Right renal pelvis (tissue), 4 donors: ENCODE measurements at regions not wholly inside any gene's neighbourhood (a gene's known extent, or its start where the extent isn't known, plus 50 kb on each side); places are given as distances from the start of the nearest gene placed in this dataset.
"Not testable (repeated sequence)": the region's sequence is repeated elsewhere in the genome, so short reads cannot be mapped to it uniquely, and the experiment has no call there.

Experiments
- DNase-seq, 4 donors: peaks; one replicate each; pipeline ENCODE4 v3.0.0-alpha.2; 2013; ENCODE audit warnings: low read depth in 4 of 4, low spot score in 3 of 4, missing footprints in 1 of 4

DNA sequence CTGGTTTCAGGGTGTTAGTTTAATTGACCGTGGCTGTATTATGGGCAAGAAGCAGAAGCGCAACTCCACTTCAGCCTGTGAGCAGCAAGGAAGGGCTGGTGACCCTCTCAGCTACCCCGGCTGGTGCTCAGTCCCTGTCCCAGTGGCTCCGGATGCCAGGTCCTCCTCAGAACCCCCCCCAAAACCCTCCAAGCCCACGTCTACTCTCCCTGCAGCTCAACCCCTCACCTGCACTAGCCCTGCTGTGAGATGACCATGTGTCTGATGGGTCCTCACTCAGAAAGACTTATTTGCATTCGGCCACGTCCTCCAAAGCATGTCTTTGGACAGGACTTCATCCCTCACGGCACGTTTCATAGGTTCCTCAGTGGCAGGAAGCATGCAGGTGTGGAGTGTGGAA is 119.7 kb upstream of the ALKAL2 start:
- DNase-seq: no peak

DNA sequence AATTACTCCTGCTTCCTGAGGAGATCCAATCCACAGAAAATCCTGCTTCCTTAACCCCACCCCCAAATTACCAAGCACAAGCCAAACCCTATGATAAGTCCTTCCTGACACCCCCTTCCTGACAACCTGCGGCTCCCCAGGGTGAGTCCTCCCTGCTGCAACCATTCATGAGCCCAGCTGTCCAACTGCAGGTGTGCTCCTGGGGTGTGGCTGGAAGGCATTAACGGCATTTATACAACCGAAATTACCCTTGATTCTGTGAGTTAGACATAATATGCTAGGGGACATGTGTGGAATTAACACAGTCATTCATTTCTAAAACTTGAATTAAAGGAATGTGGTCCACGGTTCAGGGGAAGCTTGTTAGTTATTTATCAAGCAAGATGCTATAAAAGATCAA is 119.0 kb upstream of the ALKAL2 start:
- no peak for DNase-seq

DNA sequence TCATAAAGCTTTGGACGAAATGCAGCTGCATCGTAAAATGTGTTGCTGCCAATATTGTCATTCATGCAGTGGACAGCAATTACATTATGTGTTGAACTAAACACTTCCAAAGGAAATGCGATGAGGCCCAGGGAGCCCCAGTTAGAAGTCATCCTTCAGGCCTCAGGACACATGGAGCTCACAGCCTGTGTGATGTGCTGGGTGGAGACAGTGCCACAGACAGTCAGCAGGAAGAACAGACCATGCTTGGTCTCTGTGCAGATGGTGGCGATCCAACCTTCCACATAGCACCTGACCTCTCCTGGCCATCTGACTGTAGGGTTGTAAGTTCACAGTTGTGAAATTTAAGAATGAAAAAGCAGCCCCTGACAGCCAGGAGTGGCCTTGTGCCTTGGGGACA is 118.3 kb upstream of the ALKAL2 start:
- no peak for DNase-seq

DNA sequence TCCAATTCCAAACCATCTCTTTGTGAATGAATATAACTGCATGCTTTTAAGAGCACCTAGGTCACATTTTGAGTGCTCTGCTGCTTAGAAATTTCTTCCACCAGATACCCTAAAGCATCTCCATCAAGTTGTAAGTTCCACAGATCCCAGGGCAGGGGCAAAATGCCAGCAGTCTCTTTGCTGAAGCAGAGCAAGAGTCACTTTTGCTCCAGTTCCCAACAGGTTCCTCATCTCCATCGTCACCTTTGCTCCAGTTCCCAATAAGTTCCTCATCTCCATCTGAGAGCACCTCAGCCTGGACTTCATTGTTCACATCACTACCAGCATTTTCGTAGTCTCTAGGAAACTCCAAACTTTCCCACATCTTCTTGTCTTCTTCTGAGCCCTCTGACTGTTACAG is 116.7 kb upstream of the ALKAL2 start:
- DNase-seq: no peak

DNA sequence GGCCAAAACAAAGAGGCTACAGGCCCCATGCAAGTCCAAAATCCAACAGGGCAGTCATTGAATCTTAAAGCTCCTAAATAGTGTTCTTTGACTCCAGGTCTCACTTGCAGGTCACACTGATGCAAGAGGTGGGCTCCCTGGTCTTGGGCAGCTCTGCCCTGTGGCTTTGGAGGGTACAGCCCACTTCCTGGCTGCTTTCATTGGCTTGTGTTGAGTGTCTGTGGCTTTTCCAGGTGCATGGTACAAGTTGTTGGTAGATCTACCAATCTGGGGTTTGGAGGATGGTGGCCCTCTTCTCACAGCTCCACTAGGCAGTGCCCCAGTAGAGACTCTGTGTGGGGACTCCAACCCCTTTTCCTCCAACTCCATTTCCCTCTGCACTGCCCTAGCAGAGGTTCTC is 115.8 kb upstream of the ALKAL2 start:
- DNase-seq: no peak

DNA sequence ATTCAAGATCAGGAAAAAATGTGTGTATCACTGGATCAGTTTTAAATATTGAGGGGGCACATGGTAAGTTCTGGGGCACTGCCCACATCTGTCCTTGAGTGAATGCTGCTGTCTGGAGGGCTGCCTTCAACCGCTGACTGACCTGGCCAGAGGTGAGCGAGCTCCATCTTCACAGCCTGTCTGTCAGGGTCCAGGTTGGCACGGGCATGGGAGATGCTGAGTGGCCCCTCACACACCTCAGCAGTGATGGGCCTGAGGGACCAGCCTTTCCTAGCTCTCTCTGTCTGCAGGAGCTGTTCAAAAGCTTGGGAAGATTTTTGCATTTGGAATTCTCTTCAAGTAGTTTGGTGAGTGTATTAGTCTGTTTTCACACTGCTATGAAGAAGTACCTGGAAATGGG is 114.8 kb upstream of the ALKAL2 start:
- DNase-seq: no peak

DNA sequence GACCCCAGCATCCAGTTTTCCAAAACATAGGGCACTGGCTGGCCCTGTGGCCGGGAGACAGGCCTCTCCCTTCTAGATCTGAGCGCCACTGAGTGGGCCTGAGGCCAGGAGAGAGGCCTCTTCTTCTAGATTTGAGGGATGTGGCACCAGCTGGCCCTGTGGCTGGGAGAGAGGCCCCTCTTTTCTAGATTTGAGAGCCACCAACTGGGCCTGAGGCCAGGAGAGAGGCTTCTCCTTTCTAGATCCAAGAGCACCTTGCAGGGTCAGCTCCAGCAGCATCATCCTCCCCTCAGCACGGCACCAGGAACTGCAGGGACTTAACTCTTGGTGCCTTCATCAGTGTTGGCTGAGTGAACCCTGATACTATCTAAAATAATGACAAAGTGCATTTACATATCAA is 114.3 kb upstream of the ALKAL2 start:
- DNase-seq: no peak

DNA sequence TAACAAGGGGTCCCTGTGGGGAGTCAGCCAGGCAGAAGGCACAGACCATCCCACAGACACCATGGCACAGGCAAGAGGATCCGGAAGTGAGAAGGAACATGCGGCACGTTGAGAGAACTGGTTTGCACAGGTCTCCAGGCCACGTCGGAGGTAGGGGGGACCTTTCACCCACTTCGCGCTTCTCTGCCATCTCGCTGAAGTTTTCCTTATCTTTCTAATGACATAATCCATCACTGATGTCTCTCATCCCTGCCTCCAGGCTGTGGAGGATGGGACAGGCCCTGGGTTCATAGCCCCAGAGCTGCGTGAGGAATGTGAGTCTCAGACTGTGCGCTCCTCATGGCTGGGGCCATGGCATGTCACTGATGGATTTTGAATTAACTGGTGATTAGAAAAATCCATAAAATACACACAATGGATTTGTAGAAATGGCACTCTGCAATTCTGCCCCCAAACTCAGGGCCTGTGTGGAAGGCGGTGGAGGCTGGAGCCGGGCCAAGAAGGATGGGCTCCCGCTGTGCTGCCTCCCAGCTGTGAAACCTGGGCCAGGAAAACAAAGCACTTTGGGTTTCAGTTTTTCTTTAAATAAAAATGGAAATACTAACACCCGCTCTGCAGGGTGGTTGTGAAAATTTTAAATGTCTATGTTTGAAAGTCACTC is 113.3 kb upstream of the ALKAL2 start:
- DNase-seq: no peak

DNA sequence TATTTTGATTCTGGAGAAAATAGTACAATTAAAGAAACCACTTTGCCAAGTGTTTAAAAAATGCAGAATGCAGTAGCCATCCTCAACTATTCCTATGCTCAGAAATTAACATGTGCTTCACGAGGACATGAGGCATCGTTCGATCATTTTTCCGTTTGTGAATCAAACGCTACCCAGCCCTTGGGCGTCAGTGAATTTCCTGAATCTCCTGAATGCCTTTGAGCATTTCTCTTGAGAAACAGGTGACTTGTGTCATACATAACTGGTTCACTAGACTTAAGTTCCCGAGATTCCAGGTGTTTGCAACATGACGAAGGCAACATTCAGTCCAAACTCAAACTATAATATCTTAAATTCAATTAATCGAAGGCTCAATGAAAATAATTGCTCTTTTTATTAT is 110.0 kb upstream of the ALKAL2 start:
- no peak for DNase-seq

DNA sequence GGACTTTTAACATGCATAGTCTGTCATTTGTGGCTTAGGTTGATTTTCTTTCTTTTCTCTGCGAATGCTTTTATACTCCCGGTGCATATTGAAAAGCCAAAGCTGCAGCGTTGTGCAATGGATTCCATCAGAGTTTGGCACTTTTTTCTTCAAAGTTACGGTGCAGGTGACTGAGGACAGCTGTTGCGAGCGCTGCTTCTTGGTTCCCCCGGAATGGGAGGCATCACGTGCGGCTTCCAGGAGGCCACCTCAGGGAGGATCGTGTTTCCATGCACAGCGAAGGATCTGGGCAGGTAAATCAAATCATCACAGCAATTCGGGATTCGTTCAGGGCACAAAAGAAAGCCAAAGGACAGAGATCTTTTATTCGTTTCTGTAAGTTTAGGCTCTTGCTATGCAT is 109.6 kb upstream of the ALKAL2 start:
- no peak for DNase-seq

DNA sequence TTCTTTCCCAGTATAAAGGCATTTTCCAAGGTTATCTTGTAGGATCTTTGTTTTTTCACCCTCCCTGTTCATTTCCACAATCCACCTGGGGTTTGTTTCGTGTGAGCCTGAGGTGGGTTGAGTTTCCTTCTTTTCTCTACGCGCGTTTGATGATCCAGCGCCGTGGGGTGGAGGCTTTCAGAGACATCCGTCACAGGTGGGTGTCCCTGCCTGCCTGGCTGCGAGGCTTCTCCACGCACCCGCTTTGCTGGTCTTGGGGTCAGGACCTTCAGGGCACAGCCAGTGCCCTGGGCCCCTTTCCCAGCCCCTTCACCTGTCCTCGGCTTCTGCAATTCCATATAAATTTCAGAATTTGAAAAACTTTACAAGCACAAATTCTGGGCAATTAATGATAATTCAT is 109.0 kb upstream of the ALKAL2 start:
- no peak for DNase-seq

DNA sequence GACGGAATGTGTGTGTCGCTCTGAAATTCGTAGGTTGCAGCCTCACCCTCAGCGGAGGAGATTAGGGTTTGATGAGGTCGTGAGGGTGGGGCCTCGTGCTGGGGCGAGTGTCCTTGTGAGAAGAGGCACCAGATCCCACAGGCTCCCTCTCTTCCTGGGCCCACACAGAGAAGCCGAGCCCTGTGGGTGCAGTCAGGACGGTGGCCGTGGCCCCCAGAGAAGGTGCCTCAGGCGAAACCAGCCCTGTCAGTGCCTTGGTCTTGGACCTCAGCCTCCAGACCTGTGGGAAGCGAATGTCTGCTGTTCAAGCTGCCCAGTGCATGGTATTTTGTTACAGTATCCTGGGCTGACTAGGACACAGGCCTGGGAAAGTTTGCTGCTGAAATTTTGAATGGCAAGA is 108.0 kb upstream of the ALKAL2 start:
- no peak for DNase-seq

DNA sequence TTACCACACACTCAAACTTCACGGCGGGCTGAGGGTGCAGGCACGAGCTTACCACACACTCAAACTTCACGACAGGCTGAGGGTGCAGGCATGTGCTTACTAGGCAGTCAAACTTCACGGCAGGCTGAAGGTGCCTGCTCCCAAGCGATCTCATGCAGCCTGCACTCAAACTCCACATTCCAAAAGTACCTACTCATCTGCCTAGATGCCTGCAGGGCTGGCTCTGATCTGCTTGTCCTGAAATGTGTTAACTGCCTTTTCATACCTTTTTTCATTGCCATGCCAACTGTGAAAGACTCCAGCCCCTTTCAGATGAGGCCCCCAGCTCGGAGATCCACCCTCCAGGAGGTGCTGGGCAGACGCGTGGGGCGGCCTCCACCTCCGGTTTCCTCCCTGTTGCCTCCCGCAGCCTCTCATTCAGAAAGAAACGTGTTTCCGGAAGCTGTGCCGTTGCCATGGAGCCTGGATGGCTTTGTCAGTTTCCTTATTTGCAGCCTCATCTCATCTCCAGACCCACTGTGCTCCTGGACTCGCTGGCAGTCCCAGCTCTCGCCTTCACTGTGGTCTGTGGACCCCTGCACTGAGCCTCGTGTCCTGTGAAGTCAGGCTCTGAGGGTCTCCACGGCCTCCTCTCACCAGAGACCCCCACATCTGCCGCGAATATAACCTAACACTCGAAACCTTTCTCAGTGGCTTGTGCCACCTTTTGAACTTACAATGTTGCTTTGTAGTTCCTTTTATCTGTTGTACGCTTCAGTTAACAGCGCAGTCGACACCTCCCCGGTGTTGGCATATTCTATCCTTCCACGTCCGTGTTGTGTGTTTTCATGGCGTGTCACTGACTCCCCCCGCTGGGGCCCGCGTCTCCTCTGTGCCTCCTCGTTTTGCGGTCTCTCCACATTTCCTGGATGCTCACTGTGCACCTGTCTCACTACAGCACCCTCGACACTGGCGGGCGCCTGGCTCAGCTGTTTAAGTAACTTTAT is 106.1 kb upstream of the ALKAL2 start:
- DNase-seq: peak in 2 of 4 donors; percentile 31 to 44

DNA sequence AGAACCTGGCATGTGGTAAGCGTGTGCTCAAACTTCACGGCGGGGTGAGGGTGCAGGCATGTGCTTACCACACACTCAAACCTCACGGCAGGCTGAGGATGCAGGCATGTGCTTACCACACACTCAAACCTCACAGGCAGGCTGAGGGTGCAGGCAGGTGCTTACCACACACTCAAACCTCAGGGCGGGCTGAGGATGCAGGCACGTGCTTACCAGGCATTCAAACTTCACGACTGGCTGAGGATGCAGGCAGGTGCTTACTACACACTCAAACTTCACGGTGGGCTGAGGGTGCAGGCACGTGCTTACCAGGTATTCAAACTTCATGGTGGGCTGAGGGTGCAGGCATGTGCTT is 105.0 kb upstream of the ALKAL2 start:
- DNase-seq: no peak

DNA sequence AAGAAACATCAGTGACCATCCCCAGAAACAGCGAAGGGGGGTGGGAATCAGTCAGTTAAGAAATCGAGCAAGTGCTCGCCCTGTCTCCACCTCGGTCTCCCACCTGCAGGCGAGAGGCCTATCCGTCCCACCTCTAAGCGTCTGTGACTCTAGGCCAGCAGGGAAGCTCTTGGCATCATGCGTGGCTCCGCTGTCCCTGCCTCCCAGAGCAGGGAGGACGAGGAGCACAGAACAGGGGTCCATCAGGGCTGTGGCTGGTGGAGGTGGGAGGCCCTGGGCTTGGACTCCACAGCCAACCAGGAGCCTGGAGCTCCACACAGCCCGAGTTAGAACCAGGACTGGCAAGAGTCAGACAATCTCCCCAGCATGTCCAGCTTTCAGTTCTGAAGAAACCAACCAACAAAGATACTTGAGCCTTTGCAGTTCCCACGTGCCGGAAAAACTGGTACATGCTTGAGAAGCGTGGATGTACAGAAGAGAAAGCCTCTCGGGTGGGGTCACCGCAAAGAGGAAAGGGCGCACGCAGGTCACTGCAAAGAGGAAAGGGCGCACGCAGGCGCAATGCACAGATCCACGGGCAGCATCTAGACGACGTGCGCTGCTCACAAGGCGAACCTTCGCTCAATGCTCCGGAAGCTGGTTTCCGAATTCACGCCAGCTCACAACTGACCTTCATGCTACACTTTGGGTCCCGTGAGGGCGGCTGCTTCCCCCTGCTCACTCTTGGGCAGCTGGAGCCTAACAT is 104.5 kb upstream of the ALKAL2 start:
- DNase-seq: no peak

DNA sequence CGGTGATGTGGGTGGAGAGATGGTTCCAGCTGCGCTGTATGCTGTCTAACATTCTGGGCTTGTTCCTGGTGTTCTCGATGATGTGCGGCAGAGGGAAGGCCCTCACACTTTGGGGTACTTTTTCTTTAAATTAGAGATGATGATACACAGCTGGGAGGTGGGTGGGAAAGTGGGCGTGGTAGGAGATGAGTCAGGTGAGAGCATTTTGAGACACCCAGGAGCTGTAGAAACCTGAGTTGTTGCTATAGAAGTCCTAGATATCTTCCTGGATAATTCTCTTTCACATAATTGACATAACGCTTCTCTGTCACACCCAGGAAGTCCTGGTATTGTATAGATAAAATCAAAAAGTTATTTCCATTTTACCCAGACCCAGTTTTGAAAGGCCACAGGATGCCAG is 103.8 kb upstream of the ALKAL2 start:
- DNase-seq: no peak

DNA sequence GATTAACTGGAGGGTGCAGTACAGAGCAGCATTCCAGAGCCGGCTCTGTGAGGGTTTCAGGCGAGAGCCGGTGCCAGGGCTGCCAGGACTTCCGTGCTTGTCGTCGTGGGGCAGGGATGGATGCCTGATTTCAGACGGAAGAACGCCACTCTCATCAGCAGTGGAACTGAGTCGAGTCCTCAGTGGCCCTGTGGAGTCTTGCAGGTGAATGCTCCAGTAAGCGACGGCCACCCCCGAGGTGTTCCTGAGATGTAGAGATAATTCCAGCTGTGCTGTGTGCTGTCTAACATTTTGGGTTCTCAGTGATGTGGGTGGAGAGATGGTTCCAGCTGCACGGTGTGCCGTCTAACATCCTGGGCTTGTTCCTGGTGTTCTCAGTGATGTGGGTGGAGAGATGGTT is 103.1 kb upstream of the ALKAL2 start:
- DNase-seq: no peak

DNA sequence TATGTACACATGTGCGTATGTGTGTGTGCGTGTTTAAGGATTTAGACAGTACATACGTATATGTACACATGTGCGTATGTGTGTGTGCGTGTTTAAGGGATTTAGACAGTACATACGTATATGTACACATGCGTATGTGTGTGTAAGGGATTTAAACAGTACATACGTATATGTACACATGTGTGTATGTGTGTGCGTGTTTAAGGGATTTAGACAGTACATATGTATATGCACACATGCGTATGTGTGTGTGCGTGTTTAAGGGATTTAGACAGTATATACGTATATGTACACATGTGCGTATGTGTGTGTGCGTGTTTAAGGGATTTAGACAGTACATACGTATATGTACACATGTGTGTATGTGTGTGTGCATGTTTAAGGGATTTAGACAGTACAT is 102.1 kb upstream of the ALKAL2 start:
- DNase-seq: not testable (repeated sequence)

DNA sequence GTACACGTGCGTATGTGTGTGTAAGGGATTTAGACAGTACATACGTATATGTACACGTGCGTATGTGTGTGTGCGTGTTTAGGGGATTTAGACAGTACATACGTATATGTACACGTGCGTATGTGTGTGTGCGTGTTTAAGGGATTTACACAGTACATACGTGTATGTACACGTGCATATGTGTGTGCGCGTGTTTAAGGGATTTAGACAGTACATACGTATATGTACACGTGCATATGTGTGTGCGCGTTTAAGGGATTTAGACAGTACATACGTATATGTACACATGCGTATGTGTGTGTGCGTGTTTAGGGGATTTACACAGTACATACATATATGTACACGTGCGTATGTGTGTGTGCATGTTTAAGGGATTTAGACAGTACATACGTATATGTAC is 100.9 kb upstream of the ALKAL2 start:
- not testable (repeated sequence) for DNase-seq

DNA sequence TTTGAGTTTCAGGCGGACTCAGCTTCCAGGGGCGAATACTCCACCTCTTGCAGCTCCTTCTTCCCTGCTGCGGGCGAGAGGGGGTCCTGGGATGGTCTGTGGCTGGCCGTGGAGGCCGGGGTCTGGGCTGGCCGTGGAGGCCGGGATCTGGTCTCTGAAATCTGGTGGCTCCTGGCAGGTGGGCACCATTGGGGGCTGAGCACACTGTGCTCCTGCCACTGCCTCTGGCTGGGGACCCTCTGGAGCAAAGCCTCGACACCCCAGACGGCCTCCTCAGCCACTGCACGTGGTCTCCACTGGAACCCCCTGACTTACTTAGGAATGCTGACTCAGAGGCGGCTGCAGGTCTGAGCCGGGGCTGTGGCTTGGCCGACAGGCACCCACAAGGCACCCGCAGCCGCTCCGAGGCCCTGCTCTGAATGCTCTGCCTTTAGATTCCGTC is 100.1 kb upstream of the ALKAL2 start:
- DNase-seq: no peak

DNA sequence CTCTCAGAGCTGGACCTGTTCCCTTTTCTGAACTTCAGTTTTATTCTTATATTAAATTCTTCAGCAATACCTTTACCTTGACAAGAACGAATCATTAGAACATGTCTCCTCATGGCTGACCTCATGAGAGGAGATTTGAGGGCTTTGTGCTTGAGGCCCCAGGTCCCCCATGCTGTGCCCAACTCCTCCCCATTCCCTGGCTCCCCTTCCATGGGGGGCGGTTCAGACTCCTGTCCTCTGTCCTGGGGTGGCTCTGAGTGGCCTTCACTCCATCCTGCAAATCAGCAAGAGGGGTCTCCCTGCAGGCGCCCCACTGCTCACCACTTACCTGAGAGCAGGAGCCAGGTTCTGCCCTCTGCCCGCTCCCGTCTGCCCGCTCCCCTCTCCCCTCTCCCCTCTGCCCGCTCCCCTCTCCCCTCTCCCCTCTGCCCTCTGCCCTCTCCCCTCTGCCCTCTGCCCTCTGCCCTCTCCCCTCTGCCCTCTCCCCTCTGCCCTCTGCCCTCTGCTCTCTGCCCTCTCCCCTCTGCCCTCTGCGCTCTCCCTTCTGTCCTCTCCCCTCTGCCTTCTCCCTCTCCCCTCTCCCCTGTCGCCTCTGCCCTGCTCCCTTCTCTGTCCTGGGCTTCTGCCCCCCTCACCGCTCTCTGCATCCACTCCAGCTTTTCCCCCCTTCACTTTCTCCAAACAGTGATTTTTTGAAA is 98.7 kb upstream of the ALKAL2 start:
- DNase-seq: no peak
